ENCODE measurements at regions not wholly inside any gene's neighbourhood (a gene's known extent, or its start where the extent isn't known, plus 50 kb on each side); places are given as distances from the start of the nearest gene placed in this dataset.

DNA sequence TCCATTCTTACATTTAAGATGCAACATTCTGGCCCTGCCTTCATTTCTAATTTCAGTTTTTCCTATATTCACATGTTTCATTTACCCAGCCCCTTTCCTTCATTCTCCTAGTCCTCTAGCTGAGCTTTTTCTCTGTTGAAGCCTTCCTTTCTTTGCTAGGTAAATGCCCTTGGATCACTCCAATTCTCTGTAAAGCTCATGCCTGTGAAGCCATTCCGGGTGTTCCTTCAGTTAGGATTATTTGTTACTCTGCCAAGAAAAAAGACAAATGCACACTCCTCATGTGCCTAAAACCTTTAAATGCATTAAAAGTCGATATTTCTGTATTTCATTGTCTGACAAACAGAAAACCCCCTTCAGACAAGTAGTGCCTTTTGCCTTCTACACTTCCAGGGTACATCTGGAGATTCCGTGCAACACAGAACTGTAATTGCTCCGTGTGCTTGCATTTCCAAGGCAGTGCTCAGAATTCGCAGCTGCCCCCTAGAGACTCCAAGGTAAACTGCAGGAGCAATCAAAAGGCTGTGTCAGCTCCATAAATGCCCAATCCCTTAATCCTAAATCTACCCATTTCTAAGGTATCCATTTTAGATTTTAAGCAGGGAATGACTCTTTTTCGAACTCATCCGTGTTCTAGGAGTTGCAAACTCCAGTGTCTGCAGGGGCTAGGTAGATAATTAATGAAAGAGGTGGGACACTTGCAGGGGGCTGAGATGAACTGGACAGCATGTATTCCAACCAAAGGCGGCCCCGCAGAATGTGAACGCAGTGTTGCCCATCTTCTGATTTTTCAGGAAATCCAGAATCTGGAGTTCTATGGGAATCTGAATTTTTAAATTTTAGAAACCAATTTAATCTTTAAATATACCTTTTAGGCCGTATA, 320.2 kb downstream of the GRIN2B start:
- TF ChIP-seq POLR2A (IDR thresholded peaks at IDR 0.05; ENCODE audit: low read length) (no peak), GATA1 (IDR thresholded peaks at IDR 0.05; ENCODE audit: low read depth, low read length) (no peak)

Data from erythroblast (primary cell).